ENCODE measurements at regions not wholly inside any gene's neighbourhood (a gene's known extent, or its start where the extent isn't known, plus 50 kb on each side); places are given as distances from the start of the nearest gene placed in this dataset.

- TF ChIP-seq CTCF (IDR thresholded peaks at IDR 0.05; ENCODE audit: borderline replicate concordance, insufficient read depth, low read depth, low read length), result no peak
Observed at GRCh38 chr5:34536699-34537098, 119.4 kb upstream of the RAI14 start.

GRCh38 chr5:34538026-34538672, 118.0 kb upstream of the RAI14 start:
- TF ChIP-seq CTCF (IDR thresholded peaks at IDR 0.05; ENCODE audit: borderline replicate concordance, insufficient read depth, low read depth, low read length), result peak; percentile 48

More at GRCh38 chr5:34536699-34537098, 119.4 kb upstream of the RAI14 start:
- no peak overlapping the region for H3K4me3 ChIP-seq (ENCODE audit: low read depth, low read length)

GRCh38 chr5:34539183-34539582, 116.9 kb upstream of the RAI14 start:
- no peak for TF ChIP-seq CTCF (IDR thresholded peaks at IDR 0.05; ENCODE audit: borderline replicate concordance, insufficient read depth, low read depth, low read length)
- no peak overlapping the region for H3K4me3 ChIP-seq (ENCODE audit: low read depth, low read length)

More at GRCh38 chr5:34538026-34538672, 118.0 kb upstream of the RAI14 start:
- H3K4me3 ChIP-seq (ENCODE audit: low read depth, low read length), result no peak overlapping the region

- no peak overlapping the region for H3K4me3 ChIP-seq (ENCODE audit: low read depth, low read length)
- no peak for TF ChIP-seq CTCF (IDR thresholded peaks at IDR 0.05; ENCODE audit: borderline replicate concordance, insufficient read depth, low read depth, low read length)
Observed at GRCh38 chr5:34541067-34541466, 115.1 kb upstream of the RAI14 start.

- TF ChIP-seq CTCF (IDR thresholded peaks at IDR 0.05; ENCODE audit: borderline replicate concordance, insufficient read depth, low read depth, low read length), result no peak
- no peak overlapping the region for H3K4me3 ChIP-seq (ENCODE audit: low read depth, low read length)
Observed at GRCh38 chr5:34542818-34543217, 113.3 kb upstream of the RAI14 start.

DNA sequence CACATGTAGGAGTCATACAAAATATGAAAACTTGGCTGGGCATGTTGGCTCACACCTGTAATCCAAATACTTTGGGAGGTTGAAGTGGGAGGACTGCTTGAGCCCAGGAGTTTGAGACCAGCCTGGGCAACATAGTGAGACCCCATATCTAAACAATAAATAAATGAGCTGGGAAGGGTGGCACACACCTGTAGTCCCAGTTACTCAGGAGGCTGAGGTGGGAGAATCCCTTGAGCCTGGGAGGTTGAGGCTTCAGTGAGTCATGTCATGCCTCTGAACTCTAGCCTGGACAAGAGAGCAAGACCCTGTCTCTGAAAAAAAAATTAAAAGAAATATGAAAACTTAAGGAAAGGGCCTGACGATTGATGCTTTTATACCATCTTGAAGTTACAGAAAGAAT, 112.4 kb upstream of the RAI14 start:
- TF ChIP-seq CTCF (IDR thresholded peaks at IDR 0.05; ENCODE audit: borderline replicate concordance, insufficient read depth, low read depth, low read length), result no peak
- H3K4me3 ChIP-seq (ENCODE audit: low read depth, low read length), result no peak overlapping the region

GRCh38 chr5:34544403-34544802, 111.7 kb upstream of the RAI14 start:
- no peak overlapping the region for H3K4me3 ChIP-seq (ENCODE audit: low read depth, low read length)
- TF ChIP-seq CTCF (IDR thresholded peaks at IDR 0.05; ENCODE audit: borderline replicate concordance, insufficient read depth, low read depth, low read length), result no peak

All from GM12875 (cell line).